WTC11 (cell line): ENCODE measurements at regions not wholly inside any gene's neighbourhood (a gene's known extent, or its start where the extent isn't known, plus 50 kb on each side); places are given as distances from the start of the nearest gene placed in this dataset.

Source experiments
- ATAC-seq: fragments of 200-7000 bp; cut with Tn5 transposase; 2 replicates; pipeline ENCODE4 v1.10.0; 2021; ENCODE audit warnings: mild to moderate bottlenecking, moderate library complexity
- CTCF ChIA-PET: fragments of 300-600 bp; sonication (Branson Sonifier 250); formaldehyde crosslinking; loops from one replicate; lab custom pipeline; 2021; ENCODE audit warnings: antibody characterized with exemption; lab: Charles Lee
- POLR2A ChIA-PET: fragments of 350-600 bp; sonication (Branson Sonifier 250); formaldehyde crosslinking; loops from one replicate; lab custom pipeline; 2021; ENCODE audit warnings: antibody characterized with exemption; lab: Charles Lee
- DNase-seq: peaks from one replicate; pipeline ENCODE4 v3.0.0; 2021; ENCODE audit warnings: low spot score
- H3K27ac Mint-ChIP-seq: 2 replicates; pipeline ENCODE4 v1.8.0; 2021; ENCODE audit warnings: mixed read lengths
- H3K27me3 Mint-ChIP-seq: 2 replicates; pipeline ENCODE4 v1.8.0; 2021; ENCODE audit warnings: low read depth, mild to moderate bottlenecking, moderate library complexity, mixed read lengths
- H3K36me3 Mint-ChIP-seq: 2 replicates; pipeline ENCODE4 v1.8.0; 2021; ENCODE audit warnings: mixed read lengths
- H3K4me1 Mint-ChIP-seq: 2 replicates; pipeline ENCODE4 v1.8.0; 2022; ENCODE audit warnings: mixed read lengths
- H3K4me3 Mint-ChIP-seq: 2 replicates; pipeline ENCODE4 v1.8.0; 2021; ENCODE audit warnings: mild to moderate bottlenecking, moderate library complexity, mixed read lengths
- H3K9me3 Mint-ChIP-seq: 2 replicates; pipeline ENCODE4 v1.8.0; 2021; ENCODE audit warnings: mixed read lengths
- ATF1 ChIP-seq: sonication (generic); formaldehyde crosslinking; IDR thresholded peaks from 2 replicates; pipeline ENCODE4 v1.8.1; 2023; ENCODE audit warnings: mild to moderate bottlenecking, moderate library complexity, missing genetic modification reagents
- CREB1 ChIP-seq: sonication (generic); formaldehyde crosslinking; IDR thresholded peaks from 2 replicates; pipeline ENCODE4 v1.8.0; 2023; ENCODE audit warnings: mild to moderate bottlenecking, missing genetic modification reagents
- EMX1 ChIP-seq: fragments of 250-450 bp; sonication (Bioruptor Pico); IDR thresholded peaks from 2 replicates; pipeline ENCODE4 v1.8.0; 2021; ENCODE audit warnings: mild to moderate bottlenecking
- FOXK1 ChIP-seq: sonication (generic); formaldehyde crosslinking; IDR thresholded peaks from 2 replicates; pipeline ENCODE4 v1.8.0; 2022; ENCODE audit warnings: mild to moderate bottlenecking, moderate library complexity, missing genetic modification reagents
- GTF2I ChIP-seq: fragments of 250-450 bp; sonication (Bioruptor Pico); conservative IDR thresholded peaks from 2 replicates; pipeline ENCODE4 v1.4.0; 2021; ENCODE audit warnings: mild to moderate bottlenecking
- IRF2 ChIP-seq: sonication (generic); formaldehyde crosslinking; IDR thresholded peaks from 2 replicates; pipeline ENCODE4 v1.8.0; 2022; ENCODE audit warnings: low read depth, missing genetic modification reagents, borderline replicate concordance
- MYBL2 ChIP-seq: sonication (generic); formaldehyde crosslinking; IDR thresholded peaks from 2 replicates; pipeline ENCODE4 v1.8.1; 2023; ENCODE audit warnings: mild to moderate bottlenecking, moderate library complexity, missing genetic modification reagents
- NR3C1 ChIP-seq: sonication (generic); formaldehyde crosslinking; conservative IDR thresholded peaks from 2 replicates; pipeline ENCODE4 v1.8.1; 2023; ENCODE audit warnings: low read depth, mild to moderate bottlenecking, missing genetic modification reagents
- SOX15 ChIP-seq: fragments of 250-450 bp; sonication (Bioruptor Pico); IDR thresholded peaks from 2 replicates; pipeline ENCODE4 v1.9.0; 2021; ENCODE audit warnings: mild to moderate bottlenecking
- ZNF263 ChIP-seq: sonication (generic); formaldehyde crosslinking; IDR thresholded peaks from 2 replicates; pipeline ENCODE4 v1.8.1; 2022; ENCODE audit warnings: low read depth, mild to moderate bottlenecking, moderate library complexity, missing genetic modification reagents
- TF ChIP-seq, protein P1 (sequence below): fragments of 250-450 bp; sonication (Bioruptor Pico); conservative IDR thresholded peaks from 2 replicates; pipeline ENCODE4 v1.9.0; 2021; ENCODE audit warnings: mild to moderate bottlenecking
- TF ChIP-seq, protein P2 (sequence below): sonication (generic); formaldehyde crosslinking; IDR thresholded peaks from 2 replicates; pipeline ENCODE4 v1.8.1; 2023; ENCODE audit warnings: mild to moderate bottlenecking, missing genetic modification reagents
- TF ChIP-seq, protein P3 (sequence below): sonication (generic); formaldehyde crosslinking; conservative IDR thresholded peaks from 2 replicates; pipeline ENCODE4 v1.8.1; 2023; ENCODE audit warnings: mild to moderate bottlenecking, low read depth, missing genetic modification reagents, moderate library complexity
- TF ChIP-seq, protein P4 (sequence below): fragments of 250-450 bp; sonication (Bioruptor Pico); IDR thresholded peaks from 2 replicates; pipeline ENCODE4 v1.9.0; 2021; ENCODE audit warnings: mild to moderate bottlenecking

DNA sequence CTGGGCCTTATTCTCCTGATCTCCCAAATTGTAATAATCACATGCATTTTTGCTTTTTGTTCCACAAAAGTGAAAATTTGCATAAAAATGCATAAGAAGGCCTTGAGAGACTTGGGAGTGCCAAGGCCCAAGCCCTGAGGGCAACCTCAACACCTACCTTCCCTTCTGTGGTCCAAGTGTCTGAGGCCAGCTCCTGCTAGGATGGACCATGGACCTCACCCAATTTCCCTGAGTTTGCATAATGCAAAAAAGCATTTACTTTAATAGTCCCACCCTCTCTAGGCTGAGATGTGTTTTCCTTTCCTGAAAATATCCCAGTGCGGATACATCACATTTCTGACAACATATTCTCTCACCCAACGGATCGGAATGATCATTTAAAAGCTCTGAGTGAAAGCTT, 194.1 kb upstream of the TENM4 start:
- H3K27me3 Mint-ChIP-seq = peaks cover 3% of the 10 kb centered on the region; the same call in 1 of the 2 replicates
- H3K9me3 Mint-ChIP-seq = no peaks in the 10 kb centered on the region
- H3K36me3 Mint-ChIP-seq = no peaks in the 10 kb centered on the region
- ChIA-PET CTCF (no interaction called here), POLR2A (no interaction called here)
- no peak overlapping the region for H3K4me3 Mint-ChIP-seq
- ATAC-seq (no peak), DNase-seq (no peak)
- no peak overlapping the region for H3K27ac Mint-ChIP-seq
- TF ChIP-seq MYBL2 (CRISPR knock-in tag) (no peak), CREB1 (CRISPR knock-in tag) (no peak), ATF1 (CRISPR knock-in tag) (no peak), ZNF263 (CRISPR knock-in tag) (no peak), FOXK1 (no peak), SOX15 (CRISPR knock-in tag) (no peak), NR3C1 (no peak), IRF2 (CRISPR knock-in tag) (no peak)
- TF ChIP-seq, protein P1, sequence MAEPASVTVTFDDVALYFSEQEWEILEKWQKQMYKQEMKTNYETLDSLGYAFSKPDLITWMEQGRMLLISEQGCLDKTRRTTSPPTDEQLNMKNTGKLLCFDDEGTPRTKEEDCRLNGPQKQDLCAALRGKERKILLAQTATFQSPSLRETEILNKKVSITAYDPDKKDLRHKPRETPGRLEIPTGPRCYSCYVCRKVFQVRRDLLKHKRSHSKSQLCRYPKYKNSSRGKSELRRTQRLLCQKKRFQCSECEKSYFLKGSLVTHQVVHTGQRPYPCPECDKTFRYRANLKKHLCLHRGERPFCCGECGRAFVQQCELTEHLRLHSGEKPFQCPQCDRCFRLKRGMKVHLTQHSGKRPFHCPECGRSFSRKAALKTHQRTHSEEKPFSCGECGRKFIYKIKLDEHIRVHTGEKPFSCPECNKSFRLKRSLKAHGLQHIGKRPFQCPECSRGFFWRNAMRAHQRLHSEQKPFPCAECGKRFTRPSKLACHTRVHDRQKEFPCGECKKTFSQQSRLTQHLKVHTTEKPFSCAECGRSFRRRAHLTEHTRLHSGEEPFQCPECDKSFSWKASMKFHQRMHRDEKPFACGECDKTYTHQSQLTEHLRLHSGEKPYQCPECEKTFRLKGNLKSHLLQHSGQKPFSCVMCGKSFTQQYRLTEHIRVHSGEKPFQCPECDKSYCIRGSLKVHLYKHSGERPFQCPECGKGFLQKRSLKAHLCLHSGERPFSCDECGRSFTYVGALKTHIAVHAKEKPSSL (CRISPR knock-in tag) = no peak
- TF ChIP-seq, protein P2, sequence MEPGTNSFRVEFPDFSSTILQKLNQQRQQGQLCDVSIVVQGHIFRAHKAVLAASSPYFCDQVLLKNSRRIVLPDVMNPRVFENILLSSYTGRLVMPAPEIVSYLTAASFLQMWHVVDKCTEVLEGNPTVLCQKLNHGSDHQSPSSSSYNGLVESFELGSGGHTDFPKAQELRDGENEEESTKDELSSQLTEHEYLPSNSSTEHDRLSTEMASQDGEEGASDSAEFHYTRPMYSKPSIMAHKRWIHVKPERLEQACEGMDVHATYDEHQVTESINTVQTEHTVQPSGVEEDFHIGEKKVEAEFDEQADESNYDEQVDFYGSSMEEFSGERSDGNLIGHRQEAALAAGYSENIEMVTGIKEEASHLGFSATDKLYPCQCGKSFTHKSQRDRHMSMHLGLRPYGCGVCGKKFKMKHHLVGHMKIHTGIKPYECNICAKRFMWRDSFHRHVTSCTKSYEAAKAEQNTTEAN = no peak
- TF ChIP-seq, protein P3, sequence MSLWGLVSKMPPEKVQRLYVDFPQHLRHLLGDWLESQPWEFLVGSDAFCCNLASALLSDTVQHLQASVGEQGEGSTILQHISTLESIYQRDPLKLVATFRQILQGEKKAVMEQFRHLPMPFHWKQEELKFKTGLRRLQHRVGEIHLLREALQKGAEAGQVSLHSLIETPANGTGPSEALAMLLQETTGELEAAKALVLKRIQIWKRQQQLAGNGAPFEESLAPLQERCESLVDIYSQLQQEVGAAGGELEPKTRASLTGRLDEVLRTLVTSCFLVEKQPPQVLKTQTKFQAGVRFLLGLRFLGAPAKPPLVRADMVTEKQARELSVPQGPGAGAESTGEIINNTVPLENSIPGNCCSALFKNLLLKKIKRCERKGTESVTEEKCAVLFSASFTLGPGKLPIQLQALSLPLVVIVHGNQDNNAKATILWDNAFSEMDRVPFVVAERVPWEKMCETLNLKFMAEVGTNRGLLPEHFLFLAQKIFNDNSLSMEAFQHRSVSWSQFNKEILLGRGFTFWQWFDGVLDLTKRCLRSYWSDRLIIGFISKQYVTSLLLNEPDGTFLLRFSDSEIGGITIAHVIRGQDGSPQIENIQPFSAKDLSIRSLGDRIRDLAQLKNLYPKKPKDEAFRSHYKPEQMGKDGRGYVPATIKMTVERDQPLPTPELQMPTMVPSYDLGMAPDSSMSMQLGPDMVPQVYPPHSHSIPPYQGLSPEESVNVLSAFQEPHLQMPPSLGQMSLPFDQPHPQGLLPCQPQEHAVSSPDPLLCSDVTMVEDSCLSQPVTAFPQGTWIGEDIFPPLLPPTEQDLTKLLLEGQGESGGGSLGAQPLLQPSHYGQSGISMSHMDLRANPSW = no peak
- TF ChIP-seq, protein P4, sequence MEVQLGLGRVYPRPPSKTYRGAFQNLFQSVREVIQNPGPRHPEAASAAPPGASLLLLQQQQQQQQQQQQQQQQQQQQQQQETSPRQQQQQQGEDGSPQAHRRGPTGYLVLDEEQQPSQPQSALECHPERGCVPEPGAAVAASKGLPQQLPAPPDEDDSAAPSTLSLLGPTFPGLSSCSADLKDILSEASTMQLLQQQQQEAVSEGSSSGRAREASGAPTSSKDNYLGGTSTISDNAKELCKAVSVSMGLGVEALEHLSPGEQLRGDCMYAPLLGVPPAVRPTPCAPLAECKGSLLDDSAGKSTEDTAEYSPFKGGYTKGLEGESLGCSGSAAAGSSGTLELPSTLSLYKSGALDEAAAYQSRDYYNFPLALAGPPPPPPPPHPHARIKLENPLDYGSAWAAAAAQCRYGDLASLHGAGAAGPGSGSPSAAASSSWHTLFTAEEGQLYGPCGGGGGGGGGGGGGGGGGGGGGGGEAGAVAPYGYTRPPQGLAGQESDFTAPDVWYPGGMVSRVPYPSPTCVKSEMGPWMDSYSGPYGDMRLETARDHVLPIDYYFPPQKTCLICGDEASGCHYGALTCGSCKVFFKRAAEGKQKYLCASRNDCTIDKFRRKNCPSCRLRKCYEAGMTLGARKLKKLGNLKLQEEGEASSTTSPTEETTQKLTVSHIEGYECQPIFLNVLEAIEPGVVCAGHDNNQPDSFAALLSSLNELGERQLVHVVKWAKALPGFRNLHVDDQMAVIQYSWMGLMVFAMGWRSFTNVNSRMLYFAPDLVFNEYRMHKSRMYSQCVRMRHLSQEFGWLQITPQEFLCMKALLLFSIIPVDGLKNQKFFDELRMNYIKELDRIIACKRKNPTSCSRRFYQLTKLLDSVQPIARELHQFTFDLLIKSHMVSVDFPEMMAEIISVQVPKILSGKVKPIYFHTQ (CRISPR knock-in tag) = no peak
- H3K4me1 Mint-ChIP-seq = peaks cover 8% of the 10 kb centered on the region

DNA sequence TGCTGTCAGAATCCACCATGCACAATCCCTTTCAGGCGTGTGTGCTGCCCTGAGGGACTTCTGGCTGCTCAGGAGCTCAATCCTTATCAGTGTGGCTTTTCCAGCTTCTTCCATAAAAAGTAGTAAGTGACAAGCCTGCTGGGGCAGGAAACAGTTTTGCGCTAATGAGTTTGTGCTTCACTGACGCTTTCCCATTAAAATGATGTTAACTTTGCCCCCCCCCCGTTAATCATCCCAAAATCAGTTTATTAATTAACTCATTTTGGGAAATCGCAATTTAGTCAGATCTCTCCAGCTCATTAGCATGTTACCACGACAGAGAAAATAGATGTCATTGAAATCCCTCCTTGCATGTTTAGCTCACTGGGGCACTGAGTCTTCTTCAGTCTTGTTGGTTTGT, 186.5 kb upstream of the TENM4 start:
- TF ChIP-seq EMX1 (CRISPR knock-in tag) (no peak), GTF2I (no peak)
- ChIA-PET CTCF (interaction anchor here (0.7 kb wide), 1 partner anchor 65 kb away, joined by 4 read pairs; no protein-coding TSS in a partner anchor), POLR2A (no interaction called here)
- Mint-ChIP-seq H3K9me3 (no peaks in the 10 kb centered on the region), H3K4me3 (no peak overlapping the region), H3K27ac (no peak overlapping the region), H3K36me3 (no peaks in the 10 kb centered on the region), H3K27me3 (peaks cover 2% of the 10 kb centered on the region; the same call in 1 of the 2 replicates), H3K4me1 (no peaks in the 10 kb centered on the region)
- ATAC-seq = no peak
- no peak for DNase-seq
